DMS79 (cell line): ENCODE measurements at regions not wholly inside any gene's neighbourhood (a gene's known extent, or its start where the extent isn't known, plus 50 kb on each side); places are given as distances from the start of the nearest gene placed in this dataset.

Experiments
- DNase-seq: peaks from one replicate; lab custom pipeline; 2025; lab: John Stamatoyannopoulos, UW

DNA sequence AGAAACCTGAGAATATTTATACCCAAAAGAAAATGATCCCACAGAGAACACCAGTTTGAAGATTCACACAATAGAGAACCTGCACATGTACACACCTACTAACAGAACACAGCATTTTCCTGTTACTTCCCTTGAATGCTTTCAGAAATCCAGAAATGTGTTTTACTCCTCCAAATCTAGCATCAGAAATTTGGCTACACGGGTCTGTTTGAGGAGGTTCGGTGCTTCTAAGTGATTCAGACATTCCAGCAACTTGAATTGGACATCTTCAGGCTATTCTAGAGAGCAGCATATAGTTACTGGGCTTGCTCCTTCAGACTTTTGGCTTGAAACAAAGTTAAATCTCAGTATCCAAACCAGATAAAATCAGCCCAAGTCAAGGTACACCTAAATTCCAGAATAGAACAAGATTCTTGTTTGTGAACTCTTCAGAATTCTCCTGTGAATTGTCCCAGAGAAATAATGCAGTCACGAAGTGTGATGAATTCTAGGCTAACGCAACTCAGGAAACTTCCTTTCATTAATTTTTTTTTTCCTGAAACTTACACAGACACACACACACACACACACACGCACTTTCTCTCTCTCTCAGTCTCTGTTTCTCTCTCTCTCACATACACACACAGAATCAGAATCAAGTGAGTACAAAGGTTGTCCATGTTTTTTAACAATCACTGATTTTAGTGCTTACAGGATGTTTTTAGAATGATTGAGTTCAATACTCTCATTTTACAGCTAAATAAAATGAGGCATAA, 278.4 kb upstream of the SNX7 start:
- DNase-seq: no peak

DNA sequence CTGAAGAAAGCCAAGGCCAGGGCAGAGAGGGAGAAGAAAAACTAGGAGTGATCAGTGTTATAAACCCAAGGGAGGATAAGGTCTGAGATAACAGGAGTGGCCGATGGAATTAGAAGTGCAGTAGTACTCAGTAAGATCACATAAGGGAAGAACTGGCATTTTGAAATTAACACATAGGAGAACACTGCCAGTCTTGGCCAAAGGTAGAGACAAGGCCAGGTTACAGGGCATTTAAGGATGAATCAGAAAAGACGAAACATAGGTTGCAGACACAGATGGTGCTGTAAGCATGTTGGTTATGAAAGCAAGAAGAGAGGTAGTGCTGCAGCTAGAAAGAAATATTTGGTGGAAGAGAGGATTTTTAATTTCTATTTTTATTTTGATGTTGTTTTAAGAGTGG, 278.9 kb upstream of the SNX7 start:
- DNase-seq: no peak

DNA sequence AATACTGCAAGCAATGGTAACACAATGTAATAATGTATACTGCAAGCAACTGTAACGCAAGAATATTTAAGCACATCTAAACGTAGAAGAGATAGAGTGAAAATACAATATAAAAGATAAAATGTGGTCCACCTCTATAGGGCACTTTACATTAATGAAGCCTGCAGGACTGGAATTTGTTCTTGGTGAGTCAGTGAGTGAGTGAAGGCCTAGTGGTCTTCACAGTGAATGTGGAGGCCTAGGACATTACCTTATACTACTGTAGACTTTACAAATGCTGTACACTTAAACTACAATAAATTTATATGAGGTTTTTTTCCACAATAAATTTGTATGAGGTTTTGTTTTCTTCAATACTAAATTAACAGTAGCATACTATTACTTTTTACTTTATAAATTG, 287.4 kb upstream of the SNX7 start:
- no peak for DNase-seq

DNA sequence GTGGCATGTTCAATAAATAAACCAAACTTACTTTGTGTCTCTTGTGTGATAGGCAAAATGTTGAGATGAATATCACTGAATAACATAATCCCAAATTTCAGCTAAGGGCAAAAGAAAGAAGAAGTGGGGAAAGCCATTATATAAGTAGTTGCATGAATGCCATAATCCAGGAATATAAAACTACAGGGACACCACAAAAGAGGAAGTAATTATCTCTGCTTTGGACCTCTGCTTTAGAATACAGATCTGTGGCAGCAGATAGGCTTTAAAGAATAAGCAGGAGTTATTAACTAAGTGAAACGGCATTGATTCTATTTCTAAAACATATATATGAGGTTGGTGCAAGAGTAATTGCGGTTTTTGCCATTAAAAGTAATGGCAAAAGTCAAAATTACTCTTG, 288.5 kb upstream of the SNX7 start:
- DNase-seq: no peak

DNA sequence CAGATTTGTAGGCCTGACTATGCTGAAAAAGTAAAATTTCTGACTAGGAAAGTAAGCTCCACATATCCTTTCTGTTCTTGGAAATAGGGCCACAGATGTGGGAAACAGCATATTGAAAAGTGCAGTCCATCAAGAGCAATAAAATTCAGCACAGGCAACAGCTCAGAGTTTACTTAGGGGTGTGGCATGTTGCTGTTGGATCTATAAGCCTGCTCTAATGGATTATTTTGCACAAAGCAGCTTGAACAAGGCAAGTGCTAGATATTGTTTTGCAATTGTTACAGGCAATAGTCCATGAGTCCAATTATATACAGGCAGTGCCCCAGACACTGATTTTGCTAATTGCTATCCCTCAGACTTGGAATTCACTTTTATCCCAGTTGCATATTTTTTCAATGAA, 289.8 kb upstream of the SNX7 start:
- no peak for DNase-seq

DNA sequence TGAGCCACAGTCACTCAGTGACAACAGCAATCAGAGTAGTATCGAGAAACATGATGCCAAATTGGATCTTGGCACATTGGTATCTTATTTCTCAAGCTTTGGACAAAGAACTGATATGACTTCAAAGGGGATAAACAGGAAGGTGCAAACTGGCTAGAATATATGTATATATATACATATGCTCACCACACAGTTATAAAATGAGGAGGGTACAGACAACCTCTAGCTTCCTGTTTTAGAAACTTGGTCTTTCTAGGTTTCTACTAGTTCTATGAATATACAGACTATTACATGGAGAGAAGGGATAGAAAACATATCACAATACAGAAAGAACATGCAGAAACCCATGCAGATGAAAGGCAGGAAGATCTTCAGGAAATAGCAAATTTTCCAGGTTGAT, 292.1 kb upstream of the SNX7 start:
- no peak for DNase-seq

DNA sequence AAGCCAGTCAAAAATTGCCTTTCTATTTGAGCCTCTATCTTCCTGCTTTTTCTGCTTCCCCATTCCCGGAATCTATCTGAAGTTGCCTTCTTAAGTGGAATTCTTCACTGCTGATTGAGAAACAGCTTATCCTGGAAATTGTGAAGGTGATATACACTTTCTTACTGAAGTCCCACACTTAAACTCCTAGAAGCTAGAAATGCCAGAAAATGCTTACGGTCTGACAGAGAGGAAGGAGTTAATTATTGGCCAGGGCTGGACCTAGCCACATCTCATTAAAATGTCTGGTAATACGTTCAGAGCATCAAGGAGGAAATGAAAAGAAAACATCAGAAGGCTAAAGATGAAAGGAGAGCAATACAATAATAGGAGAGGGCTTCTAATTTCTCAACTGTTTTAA, 292.5 kb upstream of the SNX7 start:
- no peak for DNase-seq

DNA sequence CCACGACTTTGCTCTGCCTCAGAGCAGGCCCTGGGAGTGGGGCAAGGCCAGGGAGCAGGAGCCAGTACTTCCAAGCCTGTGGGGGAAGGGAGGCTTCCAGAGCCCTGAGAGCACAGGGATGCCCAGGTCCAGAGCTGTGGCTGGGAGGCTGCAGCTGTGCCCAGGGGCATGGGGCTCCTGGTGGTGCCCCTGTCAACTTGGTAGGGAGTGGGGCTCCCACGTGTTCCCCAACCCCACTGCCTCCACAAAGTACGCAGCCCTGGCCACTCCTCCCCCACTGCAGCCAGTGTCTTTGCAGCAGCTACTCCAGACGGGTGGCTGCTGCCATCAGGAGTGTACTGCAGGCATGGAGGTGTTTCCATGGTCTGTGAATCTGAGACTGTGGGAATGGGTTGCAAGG, 294.1 kb upstream of the SNX7 start:
- no peak for DNase-seq

DNA sequence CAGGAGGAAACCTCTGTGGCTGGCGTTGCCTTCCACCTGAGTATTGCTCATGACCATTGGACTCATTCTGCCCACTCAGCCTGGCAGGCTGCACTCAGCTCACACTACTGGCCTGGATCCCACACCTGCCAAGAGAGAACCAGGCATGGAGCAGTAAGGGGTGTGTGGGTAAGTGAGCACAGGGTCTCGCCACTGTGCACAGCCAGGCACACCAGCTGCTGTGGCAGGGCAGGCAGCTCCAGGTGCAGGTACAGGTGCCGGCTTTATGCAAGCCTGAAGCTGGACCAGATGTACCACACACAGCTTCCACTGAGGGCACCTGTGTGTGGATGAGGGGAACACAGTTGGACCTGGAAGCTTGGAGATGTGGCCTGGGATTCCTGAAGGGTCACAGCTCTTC, 295.2 kb upstream of the SNX7 start:
- DNase-seq: no peak

DNA sequence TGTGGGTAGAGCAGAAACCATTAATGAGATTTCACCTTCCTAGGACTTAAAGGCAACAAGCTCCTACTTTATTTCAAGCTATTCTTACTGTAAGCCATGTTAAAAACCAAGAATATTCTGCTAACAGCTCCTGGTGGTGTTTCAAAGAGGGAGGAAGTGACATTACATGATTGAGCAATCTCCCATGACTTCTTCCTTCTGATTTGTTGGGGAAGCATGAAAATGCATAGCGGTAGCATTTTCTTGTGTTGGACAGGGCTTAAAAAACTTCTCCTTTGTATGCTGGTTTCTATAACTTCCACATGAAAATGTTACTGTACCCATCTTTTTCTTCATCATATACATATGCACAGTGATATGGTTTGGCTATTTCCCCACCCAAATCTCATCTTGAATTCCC, 297.0 kb upstream of the SNX7 start:
- DNase-seq: no peak

DNA sequence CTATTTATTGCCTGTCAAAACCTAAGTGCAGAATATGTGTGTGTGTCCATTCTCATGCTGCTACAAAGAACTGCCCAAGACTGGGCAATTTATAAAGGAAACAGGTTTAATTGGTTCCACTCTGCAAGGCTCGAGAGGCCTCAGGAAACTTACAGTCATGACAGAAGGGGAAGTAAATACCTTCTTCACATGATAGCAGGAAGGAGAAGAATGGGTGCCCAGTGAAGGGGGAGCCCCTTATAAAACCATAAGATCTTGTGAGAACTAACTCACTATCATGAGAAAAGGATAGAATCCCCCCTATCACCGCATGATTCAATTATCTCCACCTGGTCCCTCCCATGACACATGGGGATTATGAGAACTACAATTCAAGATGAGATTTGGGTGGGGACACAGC, 300.7 kb upstream of the SNX7 start:
- no peak for DNase-seq

DNA sequence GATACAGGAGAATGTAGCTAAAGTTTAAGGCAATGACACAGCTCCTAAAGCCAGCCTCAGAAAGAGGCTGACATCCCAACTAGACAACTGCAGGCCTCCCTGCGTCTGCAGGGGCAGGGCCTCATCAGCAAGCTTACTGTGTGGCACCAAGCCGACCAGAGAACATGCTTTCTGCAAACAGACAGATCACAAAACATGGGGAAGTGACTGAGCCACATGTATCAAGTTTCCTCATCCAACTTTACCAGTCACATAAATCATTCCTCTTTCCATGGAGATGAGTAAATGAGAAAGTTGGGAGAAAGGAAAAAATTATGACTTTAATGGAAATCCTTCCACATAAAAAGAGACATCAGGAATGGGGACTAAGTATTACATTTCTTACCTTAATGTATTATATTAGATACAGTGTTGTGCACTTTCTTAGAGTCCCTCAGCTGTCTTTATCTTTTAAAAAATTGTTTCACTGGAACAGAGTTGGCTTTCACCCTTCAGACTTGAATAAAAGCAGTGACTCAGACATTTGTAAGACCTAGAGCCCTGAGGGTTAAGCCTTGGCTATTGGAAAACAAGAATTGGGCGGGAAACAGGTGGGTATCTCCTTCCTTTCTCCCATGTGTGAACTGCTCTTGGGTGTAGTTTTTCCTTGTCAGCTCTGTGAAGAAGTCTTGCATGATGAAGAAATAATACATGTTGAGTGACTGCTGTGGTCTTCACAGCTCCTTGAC, 305.7 kb upstream of the SNX7 start:
- no peak for DNase-seq

DNA sequence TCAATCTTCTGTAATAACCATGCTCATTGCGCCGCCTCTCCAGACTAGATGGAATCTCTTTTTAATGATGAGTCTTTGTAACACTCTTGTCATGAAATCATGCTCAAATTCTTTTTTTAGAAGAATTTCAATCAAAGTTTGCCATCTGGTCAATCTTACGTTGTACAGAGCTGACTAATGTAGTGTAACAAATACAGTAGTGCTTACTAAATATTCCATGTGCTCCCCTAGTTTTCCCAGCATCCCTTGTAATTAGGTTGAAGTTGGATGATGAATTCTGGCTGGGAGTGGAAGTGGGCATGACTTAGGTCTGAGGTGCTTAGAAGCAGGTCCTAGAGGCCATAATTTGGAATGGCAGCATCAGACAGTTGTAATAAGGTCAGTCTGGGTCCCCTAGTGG, 309.1 kb upstream of the SNX7 start:
- DNase-seq: no peak

DNA sequence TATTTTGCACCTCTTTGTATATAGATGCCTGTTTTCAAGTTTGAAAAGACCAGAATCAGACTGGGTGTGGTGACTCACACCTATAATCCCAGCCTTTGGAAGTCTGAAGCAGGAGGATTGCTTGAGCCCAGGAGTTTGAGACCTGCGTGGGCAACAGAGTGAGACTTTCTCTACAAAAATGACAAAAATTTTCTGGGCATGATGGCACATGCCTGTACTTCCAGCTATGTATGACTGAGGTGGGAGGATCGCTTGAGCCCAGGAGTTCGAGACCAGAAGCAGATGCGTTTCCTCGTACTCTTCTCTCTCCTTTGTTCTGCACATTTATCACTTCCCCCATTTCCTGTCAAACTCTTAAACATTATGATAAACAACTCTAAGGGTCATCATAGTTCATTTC, 310.0 kb upstream of the SNX7 start:
- DNase-seq: no peak

DNA sequence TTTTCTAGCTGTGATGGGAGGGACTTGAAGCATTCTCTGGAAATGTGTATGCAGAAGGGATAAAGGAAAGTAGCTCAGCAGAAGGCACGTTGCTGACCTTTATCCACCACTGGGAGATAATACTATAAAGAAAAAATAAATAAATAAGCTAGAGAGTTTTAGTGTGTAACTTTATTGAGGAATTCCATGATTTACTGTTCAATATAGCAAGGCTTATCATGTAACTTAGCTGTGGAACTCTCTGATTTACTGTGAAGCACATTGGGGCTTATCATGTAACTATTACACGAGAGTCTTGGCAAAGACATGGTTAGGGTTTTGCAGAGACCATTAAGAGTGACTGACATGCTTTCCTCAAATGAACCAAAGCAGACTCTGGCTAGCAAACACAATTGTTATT, 316.1 kb upstream of the SNX7 start:
- DNase-seq: no peak

DNA sequence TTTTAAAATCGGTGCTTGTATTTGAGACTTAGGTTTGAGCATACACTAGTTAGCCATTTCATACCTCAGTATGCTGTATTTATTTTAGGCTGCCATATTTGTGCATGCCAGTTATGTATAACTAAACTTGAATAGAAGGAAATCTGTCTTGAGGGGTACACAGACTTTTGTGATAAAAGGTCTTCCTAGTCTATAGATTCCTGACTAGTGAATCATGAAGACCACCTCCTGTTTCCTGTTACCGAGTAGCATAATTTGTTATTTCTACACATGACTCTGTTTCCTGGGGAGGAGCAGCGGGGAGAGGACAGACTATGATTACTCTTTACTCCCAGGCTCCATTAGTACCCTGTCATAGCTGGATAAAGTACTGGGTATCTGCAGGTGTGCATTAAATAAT, 316.8 kb upstream of the SNX7 start:
- no peak for DNase-seq

DNA sequence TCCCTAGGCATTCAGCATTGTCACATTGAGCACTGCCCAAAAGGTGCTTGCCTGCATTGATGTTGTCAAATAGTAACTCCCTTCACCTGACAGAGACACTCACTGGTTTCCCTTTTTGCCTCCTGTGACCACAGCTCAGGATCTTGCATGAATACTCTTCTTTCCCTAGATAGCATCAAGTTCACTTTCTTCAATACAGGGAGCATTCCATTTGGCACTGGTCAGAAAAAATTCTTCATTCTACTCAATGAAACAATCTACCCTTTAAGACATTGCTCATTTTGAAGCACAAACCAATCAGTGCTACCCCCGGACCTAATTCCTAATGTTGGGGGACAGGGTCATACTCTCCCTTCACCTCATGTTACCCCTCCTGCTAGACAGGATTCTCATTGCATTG, 319.0 kb upstream of the SNX7 start:
- no peak for DNase-seq

DNA sequence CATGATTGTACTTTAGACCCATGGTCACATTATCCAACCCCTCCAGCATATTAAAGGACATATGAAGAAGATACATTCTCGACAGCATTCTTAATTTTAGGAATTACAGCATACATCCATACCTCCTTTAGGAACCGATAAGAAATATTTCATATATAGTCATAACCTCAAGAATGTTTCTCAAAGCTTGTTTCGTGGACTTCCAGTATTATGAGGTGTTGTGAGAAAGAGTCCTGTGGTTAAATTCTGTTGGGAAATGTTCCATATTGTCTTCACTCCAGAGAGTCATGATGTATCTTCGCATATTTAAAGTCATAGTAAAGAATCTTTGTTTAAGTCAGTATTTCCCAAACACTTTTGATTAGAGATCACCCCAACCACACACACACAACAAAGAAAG, 321.0 kb upstream of the SNX7 start:
- DNase-seq: no peak

DNA sequence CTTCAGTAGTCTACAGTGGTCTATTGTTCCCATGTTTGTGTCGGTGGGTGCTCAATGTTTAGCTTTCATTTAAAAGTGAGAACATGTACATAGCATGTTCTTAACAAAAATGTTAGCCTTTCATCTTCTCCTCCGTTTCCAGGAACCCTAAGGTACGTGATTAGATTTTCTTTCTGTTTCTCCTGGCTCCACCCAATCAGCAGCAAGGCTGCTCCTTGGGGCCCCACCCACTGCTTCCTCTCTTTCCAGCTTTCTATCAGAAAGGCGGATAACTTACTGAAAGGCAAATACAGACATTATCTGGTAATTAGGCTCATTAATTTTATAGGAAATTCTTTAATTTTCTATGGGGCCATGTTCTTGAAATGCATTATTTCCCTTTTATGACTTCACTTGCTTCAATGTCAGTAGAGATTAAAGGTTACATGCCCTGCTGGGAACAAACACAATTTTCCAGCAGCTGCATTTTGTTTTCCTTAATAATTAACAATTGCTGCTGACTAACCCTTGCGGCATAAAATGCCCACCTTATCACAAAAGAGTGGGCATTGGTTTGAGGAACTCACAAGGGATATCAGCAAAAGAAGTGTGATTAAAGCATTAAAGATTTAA, 324.9 kb upstream of the SNX7 start:
- DNase-seq: no peak

DNA sequence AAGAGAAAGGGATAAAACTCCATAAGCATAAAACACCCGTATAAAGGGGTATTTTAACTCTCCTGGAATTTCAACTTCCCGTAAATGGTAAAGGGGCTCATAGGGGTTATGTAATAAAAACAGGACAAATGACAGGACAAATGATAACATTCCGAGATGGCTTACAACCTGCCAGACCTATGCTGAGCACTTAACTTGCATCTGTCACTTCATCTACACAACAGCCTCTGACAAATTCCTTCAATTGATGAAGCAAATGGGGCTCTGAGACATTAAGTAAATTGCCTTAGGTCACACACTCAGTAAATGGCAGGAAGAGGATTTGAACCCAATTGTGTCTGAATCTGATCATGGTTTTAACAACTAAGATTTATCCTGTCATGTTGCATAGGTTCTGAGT, 327.6 kb upstream of the SNX7 start:
- no peak for DNase-seq

DNA sequence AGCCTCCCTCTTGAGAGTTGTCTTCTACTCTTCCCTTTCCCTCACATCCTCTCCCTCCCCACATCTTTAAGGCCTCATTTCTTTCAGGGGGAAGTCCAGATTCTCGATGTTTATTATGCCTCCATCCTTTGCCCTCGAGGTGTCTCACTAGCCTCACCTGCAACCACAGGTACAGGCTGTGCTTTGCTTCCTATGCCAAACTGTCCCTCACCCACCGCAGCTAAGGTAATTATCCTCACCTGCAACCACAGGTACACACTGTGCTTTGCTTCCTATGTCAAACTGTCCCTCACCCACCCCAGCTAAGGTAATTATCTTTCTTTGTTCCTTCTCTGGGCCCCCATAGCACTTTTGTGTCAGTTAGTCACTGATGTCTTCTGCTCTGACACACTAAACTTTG, 328.1 kb upstream of the SNX7 start:
- DNase-seq: no peak

DNA sequence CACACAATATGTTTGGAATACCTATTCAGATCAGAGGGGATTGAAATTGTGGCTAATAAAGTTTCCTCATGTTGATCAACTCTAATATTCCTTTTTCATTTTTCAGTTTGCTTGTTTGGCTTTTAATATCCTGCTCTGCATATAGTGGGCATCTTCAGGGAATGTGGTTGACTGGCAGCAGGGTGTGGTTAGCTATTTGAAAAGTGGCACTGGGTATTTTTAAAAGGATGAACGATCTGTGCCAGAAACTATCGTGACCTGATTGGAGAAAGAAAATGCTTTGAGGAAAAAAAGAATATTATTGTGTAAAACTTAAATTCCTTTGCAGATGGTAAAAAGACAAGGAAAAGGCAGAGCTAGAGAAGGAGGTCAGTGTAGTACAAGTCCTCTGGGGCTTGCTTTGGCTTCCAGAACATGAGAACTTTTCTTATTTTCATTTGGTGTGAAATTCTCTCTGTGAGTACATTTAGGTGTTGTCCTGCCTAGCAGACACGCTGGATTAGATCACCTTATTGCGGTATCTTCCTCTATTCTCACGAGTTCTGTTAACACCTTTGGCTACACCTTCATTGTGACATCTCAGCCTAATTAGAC, 329.7 kb upstream of the SNX7 start:
- DNase-seq: no peak

DNA sequence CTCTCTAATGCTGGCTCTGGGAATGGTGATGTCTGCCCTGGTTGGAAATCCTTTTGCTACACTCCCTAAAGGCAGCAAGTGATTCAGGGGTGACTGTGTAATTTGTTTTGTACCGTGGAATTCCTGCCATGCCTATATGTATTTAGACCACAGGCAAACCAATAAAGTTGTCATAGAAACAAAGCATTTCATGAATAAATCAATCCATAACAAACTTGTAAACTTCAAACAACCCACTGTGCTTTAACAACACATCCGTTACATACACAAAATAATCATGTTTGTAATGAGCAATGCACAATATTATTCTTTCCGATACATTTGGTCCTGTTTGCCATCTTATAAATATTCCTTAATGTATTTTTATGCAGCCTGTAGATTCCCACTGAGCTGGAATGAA, 330.3 kb upstream of the SNX7 start:
- no peak for DNase-seq
